NCI-H146 treated with DMSO at 0.1 percent for 48 hours (cell line): ENCODE measurements at regions not wholly inside any gene's neighbourhood (a gene's known extent, or its start where the extent isn't known, plus 50 kb on each side); places are given as distances from the start of the nearest gene placed in this dataset.
"Not testable (repeated sequence)": the region's sequence is repeated elsewhere in the genome, so short reads cannot be mapped to it uniquely, and the experiment has no call there.

Experiments
- DNase-seq: peaks from one replicate; lab custom pipeline; 2025; ENCODE audit not compliant: unreplicated experiment; lab: John Stamatoyannopoulos, UW

- no peak for DNase-seq
These were observed 302.5 kb downstream of the BMPER start for GRCh38 chr7:34207810-34208209.

DNA sequence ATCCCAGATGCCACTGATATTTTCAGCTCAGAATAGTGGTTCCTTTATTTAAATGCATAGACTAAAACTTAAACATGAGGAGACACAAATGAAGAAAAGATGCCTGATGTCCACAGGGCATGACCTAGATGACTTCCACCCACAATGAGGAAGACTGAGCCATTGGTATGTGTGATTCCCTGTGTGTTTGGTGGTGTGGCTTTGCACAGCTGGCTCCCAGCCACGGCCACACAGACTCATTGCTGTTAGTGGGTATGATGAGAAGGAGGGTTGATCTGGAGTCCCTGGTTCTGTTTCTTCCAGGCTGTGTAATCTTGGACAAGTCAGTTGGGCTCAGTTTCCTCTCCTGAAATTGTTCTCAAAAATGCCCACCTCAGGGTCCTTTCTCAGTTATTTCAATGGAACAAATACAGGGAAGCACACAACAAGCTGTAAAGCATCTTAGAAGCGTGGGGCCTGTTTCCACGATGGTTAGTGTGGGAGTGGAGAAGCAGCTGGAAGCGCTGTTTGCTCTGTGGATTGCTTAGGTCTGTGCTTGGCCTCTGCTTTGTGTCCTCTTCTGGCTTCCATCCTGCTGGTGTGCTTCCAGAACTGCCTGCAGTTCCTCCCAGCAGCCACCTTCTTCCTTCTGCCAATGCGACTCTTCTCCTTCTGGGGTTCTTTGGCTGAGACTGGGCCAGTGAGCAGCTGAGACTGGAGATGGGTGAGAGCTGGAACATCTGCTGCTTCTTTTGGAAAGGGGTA, 303.7 kb downstream of the BMPER start:
- DNase-seq, result no peak

DNA sequence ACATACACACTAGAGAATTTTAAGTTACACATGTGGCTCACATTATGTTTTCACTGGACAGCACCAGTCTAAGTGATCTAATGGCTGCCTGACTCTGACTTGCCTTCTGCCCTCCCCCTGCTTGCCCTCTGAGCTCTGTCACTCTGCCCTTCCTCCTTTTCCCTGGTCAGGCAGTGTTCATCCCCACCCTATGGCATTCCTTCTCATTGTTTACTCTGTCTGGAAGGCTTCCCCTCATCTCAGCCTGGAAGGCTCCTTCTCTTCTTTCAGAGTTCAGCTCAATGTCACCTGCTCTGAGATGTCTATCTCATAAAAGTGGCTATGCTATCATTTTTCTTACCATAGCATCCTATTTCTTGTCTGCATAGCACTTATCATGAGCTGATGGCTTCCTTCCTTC, 305.7 kb downstream of the BMPER start:
- DNase-seq, result no peak

GRCh38 chr7:34217972-34218371, 312.6 kb downstream of the BMPER start:
- no peak for DNase-seq

GRCh38 chr7:34219153-34219718, 313.9 kb downstream of the BMPER start:
- no peak for DNase-seq

DNA sequence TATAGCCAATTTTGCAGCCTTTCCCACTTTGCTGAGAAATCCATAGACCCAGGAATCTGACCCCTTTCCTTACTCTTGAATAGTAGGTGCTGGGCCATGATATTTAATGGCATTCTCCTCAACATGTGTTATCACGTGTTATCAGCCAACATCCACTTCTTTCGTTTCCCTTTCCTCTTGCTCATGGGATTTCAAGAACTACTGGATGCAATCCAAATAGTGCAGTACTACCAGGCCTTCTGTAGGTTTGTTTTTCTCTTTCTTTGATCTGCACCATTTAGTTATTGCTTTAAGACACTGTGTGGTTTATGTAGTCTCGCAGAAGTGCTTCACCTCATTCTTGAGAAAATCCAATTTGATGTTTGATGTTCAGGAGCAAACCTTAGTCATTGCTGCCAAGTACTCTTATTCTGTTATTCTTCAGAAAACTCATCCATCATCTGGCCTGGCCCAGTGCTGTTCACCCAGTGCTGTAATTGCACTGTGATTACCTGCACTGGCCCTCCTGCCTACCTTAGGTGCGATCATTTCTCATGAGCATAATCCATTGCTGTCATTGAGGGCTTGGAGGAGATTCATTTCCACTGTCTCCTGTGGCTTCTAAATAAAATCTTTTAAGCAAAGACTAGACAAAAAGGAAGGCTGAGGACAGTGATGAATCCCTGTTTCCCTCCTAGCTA, 315.3 kb downstream of the BMPER start:
- DNase-seq, result no peak

DNA sequence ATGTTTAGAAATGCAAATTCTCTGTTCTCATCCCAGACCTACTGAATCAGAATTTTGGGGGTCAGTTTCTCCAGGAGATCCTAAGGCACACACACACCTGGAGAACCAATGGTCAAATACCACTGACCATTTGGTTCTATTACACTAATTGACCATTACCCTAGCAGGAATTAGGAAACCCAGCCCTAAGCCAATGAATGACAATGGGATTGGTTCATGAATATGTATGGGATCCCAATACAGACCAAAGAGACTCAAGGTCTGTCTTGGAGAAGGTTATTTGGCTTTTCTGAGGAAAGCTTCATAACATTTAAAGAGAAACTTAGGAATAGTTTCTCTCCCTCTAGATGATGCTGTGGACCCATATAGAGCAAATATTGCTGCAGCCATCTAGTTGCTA, 317.0 kb downstream of the BMPER start:
- DNase-seq, result no peak

DNA sequence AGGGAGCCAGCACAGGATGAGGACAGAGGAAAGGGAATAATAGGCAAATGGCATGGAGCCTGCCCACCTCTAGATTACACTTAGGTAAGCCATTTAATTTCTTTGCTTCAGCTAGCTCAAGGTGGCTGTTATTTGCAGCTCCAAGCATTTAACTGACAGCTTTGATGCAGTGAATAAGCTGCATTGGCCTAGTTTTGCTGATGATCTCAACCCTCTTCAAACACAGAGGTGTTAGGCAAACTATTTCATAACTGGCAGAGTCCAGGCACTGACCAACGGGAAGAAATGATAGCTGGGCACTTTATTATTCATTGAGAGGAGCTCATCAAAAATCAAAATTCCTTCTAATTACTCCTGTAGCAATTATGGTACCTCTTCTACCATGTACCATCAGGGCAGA, 317.4 kb downstream of the BMPER start:
- no peak for DNase-seq

DNA sequence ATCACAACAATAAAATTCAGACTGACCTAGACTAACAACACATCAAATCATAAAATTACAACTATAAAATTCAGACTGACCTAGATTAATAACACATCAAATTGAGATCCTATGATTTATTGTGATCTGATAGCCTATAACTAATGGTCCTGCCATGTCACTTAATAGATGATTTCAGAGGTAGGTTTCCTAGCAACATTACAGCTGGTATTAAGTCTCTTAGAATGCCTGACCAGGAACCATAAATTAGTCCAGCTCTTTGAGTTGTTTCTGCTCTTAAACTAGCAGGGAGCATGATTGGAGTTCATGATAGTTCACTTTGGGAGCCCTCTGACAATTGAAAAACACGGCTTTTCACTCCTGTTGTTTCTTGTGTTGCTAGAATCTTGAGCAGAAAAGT, 318.9 kb downstream of the BMPER start:
- no peak for DNase-seq

GRCh38 chr7:34225193-34225592, 319.9 kb downstream of the BMPER start:
- DNase-seq, result no peak

GRCh38 chr7:34227525-34227924, 322.2 kb downstream of the BMPER start:
- DNase-seq, result no peak

DNA sequence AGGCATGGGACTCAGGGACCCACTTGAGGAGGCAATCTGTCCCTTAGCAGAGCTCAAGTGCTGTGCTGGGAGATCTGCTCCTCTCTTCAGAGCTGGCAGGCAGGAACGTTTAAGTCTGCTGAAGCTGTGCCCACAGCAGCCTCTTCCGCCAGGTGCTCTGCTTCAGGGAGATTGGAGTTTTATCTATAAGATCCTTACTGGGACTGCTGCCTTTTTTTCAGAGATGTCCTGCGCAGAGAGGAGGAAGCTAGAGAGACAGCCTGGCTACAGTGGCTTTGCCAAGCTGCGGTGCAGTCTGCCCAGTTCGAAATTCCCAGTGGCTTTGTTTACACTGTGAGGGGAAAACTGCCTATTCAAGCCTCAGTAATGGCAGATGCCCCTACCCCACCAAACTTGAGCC, 329.8 kb downstream of the BMPER start:
- DNase-seq, result not testable (repeated sequence)

- no peak for DNase-seq
These were observed 330.7 kb downstream of the BMPER start for GRCh38 chr7:34236057-34236456.

DNA sequence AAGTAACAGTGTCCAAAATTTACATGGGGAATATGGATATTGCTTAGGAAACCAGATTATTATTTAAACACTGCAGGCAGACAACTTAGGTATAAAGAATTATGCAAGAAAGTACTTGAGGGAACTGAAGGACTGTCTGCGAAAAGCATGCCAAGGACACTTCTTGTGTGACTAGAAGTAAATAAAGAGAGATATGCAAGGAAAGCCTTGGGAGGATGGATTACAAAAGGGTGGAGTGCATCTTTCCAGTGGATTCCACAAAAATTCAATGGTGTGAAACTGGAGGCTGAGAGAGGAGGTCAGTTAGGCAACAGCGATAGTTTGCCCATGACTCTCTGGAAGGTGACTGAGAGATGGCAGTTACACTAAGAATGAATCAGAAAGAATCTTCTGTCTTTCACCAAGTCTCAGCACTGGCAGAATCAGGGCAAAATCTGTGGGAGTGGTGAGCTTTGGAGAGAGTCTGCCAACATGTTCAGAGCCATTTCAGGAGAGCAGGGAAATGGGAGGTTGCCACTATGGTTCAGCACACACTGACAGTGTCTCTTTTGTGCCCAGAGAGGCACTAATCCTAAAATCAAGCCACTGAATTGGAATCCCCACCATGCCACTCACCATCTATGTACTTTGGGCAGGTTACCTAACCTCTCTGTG, 331.6 kb downstream of the BMPER start:
- DNase-seq, result no peak

- no peak for DNase-seq
These were observed 332.1 kb downstream of the BMPER start for GRCh38 chr7:34237493-34237849.

GRCh38 chr7:34240417-34240816, 335.1 kb downstream of the BMPER start:
- DNase-seq, result no peak

DNA sequence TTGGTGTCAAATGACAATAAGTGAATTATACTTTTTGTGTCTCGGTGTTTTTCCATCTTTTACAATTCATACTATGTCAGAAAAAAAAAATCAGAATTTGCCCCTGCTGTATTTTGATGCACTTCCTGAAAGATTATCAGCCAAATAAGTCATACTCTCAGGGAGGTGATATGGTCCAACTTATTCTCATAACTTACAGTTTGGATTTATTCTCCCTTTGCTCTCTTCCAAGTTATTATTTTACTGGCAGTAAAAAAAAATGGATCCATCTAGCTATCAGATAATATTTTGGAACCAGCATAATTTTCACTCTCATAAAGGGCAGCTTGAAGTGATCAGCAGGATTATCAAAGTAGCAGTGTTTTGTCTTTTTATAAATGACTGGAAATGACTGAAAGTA, 337.1 kb downstream of the BMPER start:
- no peak for DNase-seq

DNA sequence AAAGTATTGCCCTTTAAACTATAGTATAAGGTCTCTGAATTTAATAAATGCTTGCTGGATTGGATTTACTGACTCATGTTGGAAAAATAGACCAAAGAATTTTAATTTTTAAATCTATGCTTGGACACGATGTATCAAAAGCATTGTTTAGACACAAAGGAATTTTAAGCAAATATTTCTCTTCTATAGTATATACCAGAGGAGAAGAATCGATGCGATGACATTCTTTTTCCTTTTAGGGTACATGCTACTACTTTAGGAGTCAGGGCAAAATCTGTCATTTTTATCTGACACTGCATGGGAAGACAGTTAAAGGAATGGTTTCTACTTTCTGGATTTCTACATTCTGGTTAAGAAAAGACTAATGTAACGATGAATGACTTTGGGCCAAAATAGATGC, 339.9 kb downstream of the BMPER start:
- DNase-seq, result no peak

GRCh38 chr7:34247468-34247867, 342.1 kb downstream of the BMPER start:
- DNase-seq, result no peak

GRCh38 chr7:34249192-34249591, 343.9 kb downstream of the BMPER start:
- no peak for DNase-seq

DNA sequence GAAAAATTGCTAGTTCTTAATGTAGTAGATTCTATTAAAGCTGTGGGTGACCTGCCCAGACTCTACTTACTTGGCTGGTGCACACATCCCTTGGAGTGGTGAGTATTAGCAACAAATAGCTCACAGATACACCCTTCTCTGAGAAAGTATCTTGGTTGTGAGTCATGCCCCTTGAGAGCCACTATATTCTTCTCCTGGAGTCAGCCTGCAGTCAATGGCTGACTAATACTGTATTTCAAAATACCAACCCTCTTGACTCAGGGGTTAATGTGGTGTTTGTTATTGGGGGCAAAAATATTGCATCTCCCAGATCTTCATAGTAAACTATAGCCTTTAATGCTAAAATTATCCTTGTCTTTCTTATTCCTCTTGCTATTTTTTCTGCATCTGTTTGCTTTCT, 354.9 kb downstream of the BMPER start:
- DNase-seq, result no peak

GRCh38 chr7:34263168-34263567, 357.8 kb downstream of the BMPER start:
- DNase-seq, result no peak
